SK-N-SH treated with all-trans-retinoic acid at 6 μM for 48 hours (cell line): ENCODE measurements at regions not wholly inside any gene's neighbourhood (a gene's known extent, or its start where the extent isn't known, plus 50 kb on each side); places are given as distances from the start of the nearest gene placed in this dataset.

Source experiments
- ARNTL ChIP-seq: fragments of 450-650 bp; formaldehyde crosslinking; IDR thresholded peaks from 2 replicates; pipeline ENCODE4 v1.5.0; 2020; ENCODE audit warnings: low read depth, mild to moderate bottlenecking, moderate library complexity, borderline replicate concordance
- CSDC2 ChIP-seq: fragments of 250-450 bp; sonication (Bioruptor Pico); IDR thresholded peaks from 2 replicates; pipeline ENCODE4 v1.5.0; 2020; ENCODE audit warnings: mild to moderate bottlenecking, moderate library complexity
- GLIS3 ChIP-seq: fragments of 250-450 bp; sonication (Bioruptor Pico); IDR thresholded peaks from 2 replicates; pipeline ENCODE4 v1.5.0; 2020; ENCODE audit warnings: mild to moderate bottlenecking, moderate library complexity
- ISL1 ChIP-seq: fragments of 250-450 bp; sonication (Bioruptor Pico); IDR thresholded peaks from 2 replicates; pipeline ENCODE4 v2.1.2; 2022; ENCODE audit warnings: mild to moderate bottlenecking, moderate library complexity
- PPARA ChIP-seq: fragments of 250-450 bp; sonication (Bioruptor Pico); IDR thresholded peaks from 2 replicates; pipeline ENCODE4 v1.5.0; 2020; ENCODE audit warnings: mild to moderate bottlenecking, borderline replicate concordance
- RARB ChIP-seq: fragments of 250-450 bp; sonication (Bioruptor Pico); IDR thresholded peaks from 2 replicates; pipeline ENCODE4 v1.8.0; 2021; ENCODE audit warnings: mild to moderate bottlenecking, moderate library complexity
- TCF4 ChIP-seq: fragments of 250-450 bp; sonication (Bioruptor Pico); IDR thresholded peaks from 2 replicates; pipeline ENCODE4 v1.8.0; 2021; ENCODE audit warnings: mild to moderate bottlenecking, moderate library complexity, borderline replicate concordance
- ZFP30 ChIP-seq: fragments of 450-650 bp; formaldehyde crosslinking; IDR thresholded peaks from 2 replicates; pipeline ENCODE4 v1.5.0; 2022; ENCODE audit warnings: mild to moderate bottlenecking, moderate library complexity
- TF ChIP-seq, protein P1 (sequence below): fragments of 250-450 bp; sonication (Bioruptor Pico); IDR thresholded peaks from 2 replicates; pipeline ENCODE4 v1.8.0; 2020; ENCODE audit warnings: mild to moderate bottlenecking, moderate library complexity, borderline replicate concordance
- TF ChIP-seq, protein P2 (sequence below): fragments of 250-450 bp; sonication (Bioruptor Pico); IDR thresholded peaks from 2 replicates; pipeline ENCODE4 v1.8.0; 2021; ENCODE audit warnings: low read depth, mild to moderate bottlenecking, moderate library complexity, borderline replicate concordance

DNA sequence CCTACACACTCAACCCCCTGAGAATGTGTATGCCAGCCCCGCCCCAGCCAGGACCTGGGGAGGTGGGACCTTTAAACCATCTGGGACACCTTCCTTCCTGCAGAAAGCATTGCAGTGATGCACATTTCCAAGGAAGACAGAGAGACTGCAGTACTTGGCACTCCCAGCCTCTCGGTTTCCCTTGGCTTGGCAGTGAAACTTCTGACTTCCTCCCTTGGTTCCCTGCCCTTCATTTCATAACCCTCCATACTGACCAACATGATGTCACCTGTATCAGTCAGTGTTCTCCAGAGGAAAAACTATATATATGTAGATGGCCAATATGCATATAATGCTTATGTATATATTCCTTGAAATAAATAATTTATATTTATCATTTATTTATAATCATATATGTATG lies 103.2 kb downstream of the SST start:
- TF ChIP-seq GLIS3 (CRISPR knock-in tag) (no peak), ZFP30 (CRISPR knock-in tag) (no peak), ISL1 (CRISPR knock-in tag) (no peak), RARB (no peak), TCF4 (CRISPR knock-in tag) (no peak), PPARA (no peak), ARNTL (CRISPR knock-in tag) (no peak), CSDC2 (CRISPR knock-in tag) (no peak)
- TF ChIP-seq, protein P1, sequence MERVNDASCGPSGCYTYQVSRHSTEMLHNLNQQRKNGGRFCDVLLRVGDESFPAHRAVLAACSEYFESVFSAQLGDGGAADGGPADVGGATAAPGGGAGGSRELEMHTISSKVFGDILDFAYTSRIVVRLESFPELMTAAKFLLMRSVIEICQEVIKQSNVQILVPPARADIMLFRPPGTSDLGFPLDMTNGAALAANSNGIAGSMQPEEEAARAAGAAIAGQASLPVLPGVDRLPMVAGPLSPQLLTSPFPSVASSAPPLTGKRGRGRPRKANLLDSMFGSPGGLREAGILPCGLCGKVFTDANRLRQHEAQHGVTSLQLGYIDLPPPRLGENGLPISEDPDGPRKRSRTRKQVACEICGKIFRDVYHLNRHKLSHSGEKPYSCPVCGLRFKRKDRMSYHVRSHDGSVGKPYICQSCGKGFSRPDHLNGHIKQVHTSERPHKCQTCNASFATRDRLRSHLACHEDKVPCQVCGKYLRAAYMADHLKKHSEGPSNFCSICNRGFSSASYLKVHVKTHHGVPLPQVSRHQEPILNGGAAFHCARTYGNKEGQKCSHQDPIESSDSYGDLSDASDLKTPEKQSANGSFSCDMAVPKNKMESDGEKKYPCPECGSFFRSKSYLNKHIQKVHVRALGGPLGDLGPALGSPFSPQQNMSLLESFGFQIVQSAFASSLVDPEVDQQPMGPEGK: no peak
- TF ChIP-seq, protein P2, sequence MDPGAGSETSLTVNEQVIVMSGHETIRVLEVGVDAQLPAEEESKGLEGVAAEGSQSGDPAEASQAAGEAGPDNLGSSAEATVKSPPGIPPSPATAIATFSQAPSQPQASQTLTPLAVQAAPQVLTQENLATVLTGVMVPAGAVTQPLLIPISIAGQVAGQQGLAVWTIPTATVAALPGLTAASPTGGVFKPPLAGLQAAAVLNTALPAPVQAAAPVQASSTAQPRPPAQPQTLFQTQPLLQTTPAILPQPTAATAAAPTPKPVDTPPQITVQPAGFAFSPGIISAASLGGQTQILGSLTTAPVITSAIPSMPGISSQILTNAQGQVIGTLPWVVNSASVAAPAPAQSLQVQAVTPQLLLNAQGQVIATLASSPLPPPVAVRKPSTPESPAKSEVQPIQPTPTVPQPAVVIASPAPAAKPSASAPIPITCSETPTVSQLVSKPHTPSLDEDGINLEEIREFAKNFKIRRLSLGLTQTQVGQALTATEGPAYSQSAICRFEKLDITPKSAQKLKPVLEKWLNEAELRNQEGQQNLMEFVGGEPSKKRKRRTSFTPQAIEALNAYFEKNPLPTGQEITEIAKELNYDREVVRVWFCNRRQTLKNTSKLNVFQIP (CRISPR knock-in tag): no peak
